Astrocyte of the spinal cord (primary cell): ENCODE measurements at regions not wholly inside any gene's neighbourhood (a gene's known extent, or its start where the extent isn't known, plus 50 kb on each side); places are given as distances from the start of the nearest gene placed in this dataset.

ENCODE experiments used
- DNase-seq: peaks from one replicate; pipeline ENCODE4 v3.0.0; 2011; ENCODE audit warnings: low read depth, low spot score
- H3K4me3 ChIP-seq: 2 replicates; pipeline ENCODE4 v1.5.1; 2011; ENCODE audit warnings: low read depth, mild to moderate bottlenecking, low read length, moderate library complexity
- in situ Hi-C: cut with HindIII; loops from 2 replicates; pipeline ENCODE4 v1.10.0; 2017; ENCODE audit warnings: low sequenced_read_pairs
- TF ChIP-seq, protein P1 (sequence below): IDR thresholded peaks from 2 replicates; pipeline ENCODE4 v1.5.1; 2012; ENCODE audit warnings: low read depth, mild to moderate bottlenecking, low read length, inconsistent platforms

GRCh38 chr11:97461044-97461880 lies 1071.4 kb downstream of the JRKL start:
- no peak overlapping the region for H3K4me3 ChIP-seq
- TF ChIP-seq, protein P1, sequence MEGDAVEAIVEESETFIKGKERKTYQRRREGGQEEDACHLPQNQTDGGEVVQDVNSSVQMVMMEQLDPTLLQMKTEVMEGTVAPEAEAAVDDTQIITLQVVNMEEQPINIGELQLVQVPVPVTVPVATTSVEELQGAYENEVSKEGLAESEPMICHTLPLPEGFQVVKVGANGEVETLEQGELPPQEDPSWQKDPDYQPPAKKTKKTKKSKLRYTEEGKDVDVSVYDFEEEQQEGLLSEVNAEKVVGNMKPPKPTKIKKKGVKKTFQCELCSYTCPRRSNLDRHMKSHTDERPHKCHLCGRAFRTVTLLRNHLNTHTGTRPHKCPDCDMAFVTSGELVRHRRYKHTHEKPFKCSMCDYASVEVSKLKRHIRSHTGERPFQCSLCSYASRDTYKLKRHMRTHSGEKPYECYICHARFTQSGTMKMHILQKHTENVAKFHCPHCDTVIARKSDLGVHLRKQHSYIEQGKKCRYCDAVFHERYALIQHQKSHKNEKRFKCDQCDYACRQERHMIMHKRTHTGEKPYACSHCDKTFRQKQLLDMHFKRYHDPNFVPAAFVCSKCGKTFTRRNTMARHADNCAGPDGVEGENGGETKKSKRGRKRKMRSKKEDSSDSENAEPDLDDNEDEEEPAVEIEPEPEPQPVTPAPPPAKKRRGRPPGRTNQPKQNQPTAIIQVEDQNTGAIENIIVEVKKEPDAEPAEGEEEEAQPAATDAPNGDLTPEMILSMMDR, result no peak
- in situ Hi-C loops, result no loop called here
- no peak for DNase-seq

DNA sequence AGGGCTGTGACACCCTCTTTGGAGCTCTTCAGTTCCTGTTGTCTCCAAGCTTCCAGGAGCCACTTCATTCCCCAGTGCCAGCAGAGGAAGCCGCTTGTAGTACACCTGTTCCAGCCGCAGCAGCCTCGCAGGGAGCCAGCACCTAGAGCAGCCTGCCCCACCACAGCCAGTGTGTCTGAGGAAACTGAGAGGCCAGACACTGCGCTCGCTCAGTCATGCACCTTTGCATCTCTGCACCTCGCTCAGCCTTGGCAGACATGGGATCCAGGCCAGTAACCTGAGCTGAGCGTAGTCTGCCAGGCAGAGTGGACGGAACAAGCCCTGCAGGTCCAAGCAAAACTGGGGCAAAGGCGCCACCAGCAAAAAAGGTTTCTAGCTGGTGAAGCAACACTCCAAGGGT lies 1072.1 kb downstream of the JRKL start:
- TF ChIP-seq, protein P1, result no peak
- no peak for DNase-seq
- in situ Hi-C loops, result no loop called here
- no peak overlapping the region for H3K4me3 ChIP-seq

GRCh38 chr11:97463891-97464290 lies 1074.1 kb downstream of the JRKL start:
- TF ChIP-seq, protein P1, result no peak
- H3K4me3 ChIP-seq, result no peak overlapping the region
- in situ Hi-C loops, result no loop called here
- no peak for DNase-seq

- TF ChIP-seq, protein P1, result no peak
- DNase-seq, result no peak
- in situ Hi-C loops, result no loop called here
Measured at GRCh38 chr11:97471480-97471879, 1081.7 kb downstream of the JRKL start.

GRCh38 chr11:97487387-97487786 lies 1097.6 kb downstream of the JRKL start:
- TF ChIP-seq, protein P1, result no peak
- in situ Hi-C loops, result no loop called here
- DNase-seq, result no peak
- H3K4me3 ChIP-seq, result no peak overlapping the region

More at GRCh38 chr11:97471480-97471879, 1081.7 kb downstream of the JRKL start:
- H3K4me3 ChIP-seq, result no peak overlapping the region

GRCh38 chr11:97498891-97499290 lies 1109.1 kb downstream of the JRKL start:
- TF ChIP-seq, protein P1, result no peak
- H3K4me3 ChIP-seq, result no peak overlapping the region
- in situ Hi-C loops, result no loop called here
- no peak for DNase-seq
